ENCODE measurements at regions not wholly inside any gene's neighbourhood (a gene's known extent, or its start where the extent isn't known, plus 50 kb on each side); places are given as distances from the start of the nearest gene placed in this dataset.

GRCh38 chr19:30760014-30760413 is 387.8 kb downstream of the ZNF536 start:
- H3K9me3 Mint-ChIP-seq = no peaks in the 10 kb centered on the region
- H3K27me3 Mint-ChIP-seq (ENCODE audit: insufficient read depth) = peaks cover 2% of the 10 kb centered on the region
- H3K4me1 Mint-ChIP-seq (ENCODE audit: low read depth) = no peaks in the 10 kb centered on the region
- H3K27ac Mint-ChIP-seq = no peak overlapping the region
- H3K4me3 Mint-ChIP-seq = no peak overlapping the region
- H3K36me3 Mint-ChIP-seq (ENCODE audit: low read depth) = no peaks in the 10 kb centered on the region
- DNase-seq (ENCODE audit: low spot score) = no peak
- intact Hi-C loops (cut with micrococcal nuclease) = no loop called here

- Mint-ChIP-seq H3K27ac (no peak overlapping the region), H3K4me3 (no peak overlapping the region), H3K27me3 (ENCODE audit: insufficient read depth) (peaks cover 2% of the 10 kb centered on the region), H3K4me1 (ENCODE audit: low read depth) (no peaks in the 10 kb centered on the region), H3K36me3 (ENCODE audit: low read depth) (no peaks in the 10 kb centered on the region), H3K9me3 (no peaks in the 10 kb centered on the region)
- intact Hi-C loops (cut with micrococcal nuclease) = no loop called here
- no peak for DNase-seq (ENCODE audit: low spot score)
These were observed 385.8 kb downstream of the ZNF536 start for GRCh38 chr19:30757837-30758617.

GRCh38 chr19:30757104-30757836 is 385.1 kb downstream of the ZNF536 start:
- no peaks in the 10 kb centered on the region for H3K9me3 Mint-ChIP-seq
- DNase-seq (ENCODE audit: low spot score) = no peak
- no peak overlapping the region for H3K27ac Mint-ChIP-seq
- H3K27me3 Mint-ChIP-seq (ENCODE audit: insufficient read depth) = no peaks in the 10 kb centered on the region
- intact Hi-C loops (cut with micrococcal nuclease) = no loop called here
- no peaks in the 10 kb centered on the region for H3K4me1 Mint-ChIP-seq (ENCODE audit: low read depth)
- no peak overlapping the region for H3K4me3 Mint-ChIP-seq
- no peaks in the 10 kb centered on the region for H3K36me3 Mint-ChIP-seq (ENCODE audit: low read depth)

GRCh38 chr19:30755581-30755980 is 383.4 kb downstream of the ZNF536 start:
- no peak overlapping the region for H3K27ac Mint-ChIP-seq
- H3K9me3 Mint-ChIP-seq = no peaks in the 10 kb centered on the region
- intact Hi-C loops (cut with micrococcal nuclease) = no loop called here
- DNase-seq (ENCODE audit: low spot score) = no peak
- H3K4me3 Mint-ChIP-seq = no peak overlapping the region
- no peaks in the 10 kb centered on the region for H3K27me3 Mint-ChIP-seq (ENCODE audit: insufficient read depth)
- no peaks in the 10 kb centered on the region for H3K36me3 Mint-ChIP-seq (ENCODE audit: low read depth)
- H3K4me1 Mint-ChIP-seq (ENCODE audit: low read depth) = no peaks in the 10 kb centered on the region

- Mint-ChIP-seq H3K36me3 (ENCODE audit: low read depth) (no peaks in the 10 kb centered on the region), H3K27me3 (ENCODE audit: insufficient read depth) (no peaks in the 10 kb centered on the region), H3K9me3 (no peaks in the 10 kb centered on the region), H3K27ac (no peak overlapping the region), H3K4me1 (ENCODE audit: low read depth) (no peaks in the 10 kb centered on the region), H3K4me3 (no peak overlapping the region)
- DNase-seq (ENCODE audit: low spot score) = no peak
- intact Hi-C loops (cut with micrococcal nuclease) = no loop called here
These were observed 382.0 kb downstream of the ZNF536 start for GRCh38 chr19:30754162-30754561.

GRCh38 chr19:30752876-30753275 is 380.7 kb downstream of the ZNF536 start:
- DNase-seq (ENCODE audit: low spot score) = no peak
- intact Hi-C loops (cut with micrococcal nuclease) = no loop called here
- Mint-ChIP-seq H3K27me3 (ENCODE audit: insufficient read depth) (no peaks in the 10 kb centered on the region), H3K27ac (no peak overlapping the region), H3K36me3 (ENCODE audit: low read depth) (no peaks in the 10 kb centered on the region), H3K4me1 (ENCODE audit: low read depth) (no peaks in the 10 kb centered on the region), H3K4me3 (no peak overlapping the region), H3K9me3 (no peaks in the 10 kb centered on the region)

- H3K27ac Mint-ChIP-seq = no peak overlapping the region
- no peaks in the 10 kb centered on the region for H3K9me3 Mint-ChIP-seq
- H3K27me3 Mint-ChIP-seq (ENCODE audit: insufficient read depth) = no peaks in the 10 kb centered on the region
- no peak for DNase-seq (ENCODE audit: low spot score)
- intact Hi-C loops (cut with micrococcal nuclease) = no loop called here
- H3K36me3 Mint-ChIP-seq (ENCODE audit: low read depth) = no peaks in the 10 kb centered on the region
- H3K4me3 Mint-ChIP-seq = no peak overlapping the region
- H3K4me1 Mint-ChIP-seq (ENCODE audit: low read depth) = no peaks in the 10 kb centered on the region
These were observed 380.0 kb downstream of the ZNF536 start for GRCh38 chr19:30752201-30752600.

GRCh38 chr19:30745476-30745985 is 373.3 kb downstream of the ZNF536 start:
- no peaks in the 10 kb centered on the region for H3K36me3 Mint-ChIP-seq (ENCODE audit: low read depth)
- no peaks in the 10 kb centered on the region for H3K27me3 Mint-ChIP-seq (ENCODE audit: insufficient read depth)
- H3K9me3 Mint-ChIP-seq = no peaks in the 10 kb centered on the region
- H3K4me1 Mint-ChIP-seq (ENCODE audit: low read depth) = no peaks in the 10 kb centered on the region
- no peak for DNase-seq (ENCODE audit: low spot score)
- intact Hi-C loops (cut with micrococcal nuclease) = no loop called here
- no peak overlapping the region for H3K4me3 Mint-ChIP-seq
- H3K27ac Mint-ChIP-seq = no peak overlapping the region

GRCh38 chr19:30744741-30745475 is 372.7 kb downstream of the ZNF536 start:
- Mint-ChIP-seq H3K4me3 (no peak overlapping the region), H3K36me3 (ENCODE audit: low read depth) (no peaks in the 10 kb centered on the region), H3K27ac (no peak overlapping the region), H3K27me3 (ENCODE audit: insufficient read depth) (no peaks in the 10 kb centered on the region), H3K4me1 (ENCODE audit: low read depth) (no peaks in the 10 kb centered on the region), H3K9me3 (no peaks in the 10 kb centered on the region)
- DNase-seq (ENCODE audit: low spot score) = no peak
- intact Hi-C loops (cut with micrococcal nuclease) = no loop called here

GRCh38 chr19:30743702-30744101 is 371.5 kb downstream of the ZNF536 start:
- Mint-ChIP-seq H3K27ac (no peak overlapping the region), H3K4me1 (ENCODE audit: low read depth) (no peaks in the 10 kb centered on the region), H3K36me3 (ENCODE audit: low read depth) (no peaks in the 10 kb centered on the region), H3K4me3 (no peak overlapping the region), H3K9me3 (no peaks in the 10 kb centered on the region), H3K27me3 (ENCODE audit: insufficient read depth) (no peaks in the 10 kb centered on the region)
- intact Hi-C loops (cut with micrococcal nuclease) = no loop called here
- no peak for DNase-seq (ENCODE audit: low spot score)

- intact Hi-C loops (cut with micrococcal nuclease) = no loop called here
- H3K4me1 Mint-ChIP-seq (ENCODE audit: low read depth) = no peaks in the 10 kb centered on the region
- H3K4me3 Mint-ChIP-seq = no peak overlapping the region
- no peaks in the 10 kb centered on the region for H3K36me3 Mint-ChIP-seq (ENCODE audit: low read depth)
- H3K27ac Mint-ChIP-seq = no peak overlapping the region
- H3K27me3 Mint-ChIP-seq (ENCODE audit: insufficient read depth) = no peaks in the 10 kb centered on the region
- DNase-seq (ENCODE audit: low spot score) = no peak
- no peaks in the 10 kb centered on the region for H3K9me3 Mint-ChIP-seq
These were observed 370.8 kb downstream of the ZNF536 start for GRCh38 chr19:30743011-30743410.

- no peaks in the 10 kb centered on the region for H3K4me1 Mint-ChIP-seq (ENCODE audit: low read depth)
- intact Hi-C loops (cut with micrococcal nuclease) = no loop called here
- H3K9me3 Mint-ChIP-seq = no peaks in the 10 kb centered on the region
These were observed 370.3 kb downstream of the ZNF536 start for GRCh38 chr19:30742406-30742938.

GRCh38 chr19:30741566-30741965 is 369.4 kb downstream of the ZNF536 start:
- no peaks in the 10 kb centered on the region for H3K36me3 Mint-ChIP-seq (ENCODE audit: low read depth)
- no peaks in the 10 kb centered on the region for H3K9me3 Mint-ChIP-seq
- no peaks in the 10 kb centered on the region for H3K27me3 Mint-ChIP-seq (ENCODE audit: insufficient read depth)
- H3K4me1 Mint-ChIP-seq (ENCODE audit: low read depth) = no peaks in the 10 kb centered on the region
- DNase-seq (ENCODE audit: low spot score) = no peak
- intact Hi-C loops (cut with micrococcal nuclease) = no loop called here
- H3K27ac Mint-ChIP-seq = no peak overlapping the region
- no peak overlapping the region for H3K4me3 Mint-ChIP-seq

More at GRCh38 chr19:30742406-30742938, 370.3 kb downstream of the ZNF536 start:
- no peak overlapping the region for H3K27ac Mint-ChIP-seq
- H3K4me3 Mint-ChIP-seq = no peak overlapping the region
- no peaks in the 10 kb centered on the region for H3K27me3 Mint-ChIP-seq (ENCODE audit: insufficient read depth)
- DNase-seq (ENCODE audit: low spot score) = no peak
- H3K36me3 Mint-ChIP-seq (ENCODE audit: low read depth) = no peaks in the 10 kb centered on the region

All from activated T-helper 1 cell treated with anti-CD3 and anti-CD28 coated beads, Interleukin-12 subunit alpha, Interleukin-12 subunit beta, Interleukin-2, Interleukin-4 antibody, amounts not matched to agents 30 ng/mL and 10 ng/mL and 1 ng/mL, durations not matched to agents 14 hours and 24 hours and 36 hours (primary cell).